OCI-LY7 (cell line): ENCODE measurements at regions not wholly inside any gene's neighbourhood (a gene's known extent, or its start where the extent isn't known, plus 50 kb on each side); places are given as distances from the start of the nearest gene placed in this dataset.

Experiments used
- EZH2phosphoT487 ChIP-seq: fragments of 200-600 bp; sonication (generic); IDR thresholded peaks from 2 replicates; pipeline ENCODE4 v1.6.1; 2018; ENCODE audit warnings: low read depth, borderline replicate concordance, mild to moderate bottlenecking, mixed run types, antibody characterized with exemption, low read length, moderate library complexity, mixed read lengths
- TF ChIP-seq, protein P1 (sequence below): fragments of 200-600 bp; sonication (generic); conservative IDR thresholded peaks from 2 replicates; pipeline ENCODE4 v1.5.1; 2014; ENCODE audit warnings: mild to moderate bottlenecking, antibody characterized with exemption, low read length, moderate library complexity, mixed read lengths

DNA sequence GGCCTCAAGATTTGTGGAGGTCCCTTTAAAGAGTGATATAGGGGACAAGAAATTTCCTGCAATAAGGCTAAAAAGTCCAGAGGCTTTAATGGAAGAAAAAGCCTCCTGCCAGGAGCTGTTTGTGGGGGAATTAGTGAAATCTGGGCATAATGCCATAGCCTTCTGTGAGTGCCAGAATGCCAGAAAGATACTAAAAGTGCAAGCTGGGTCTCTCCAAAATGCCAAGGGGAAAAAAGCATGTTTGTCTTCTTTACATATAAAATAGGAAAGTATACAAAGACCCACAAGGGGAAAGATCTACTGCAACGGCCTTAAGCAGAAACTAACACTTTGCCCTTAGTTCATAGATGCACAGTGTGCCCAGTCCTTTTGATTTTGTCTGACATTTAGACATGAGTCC, 647.7 kb upstream of the ZNF804A start:
- TF ChIP-seq, protein P1, sequence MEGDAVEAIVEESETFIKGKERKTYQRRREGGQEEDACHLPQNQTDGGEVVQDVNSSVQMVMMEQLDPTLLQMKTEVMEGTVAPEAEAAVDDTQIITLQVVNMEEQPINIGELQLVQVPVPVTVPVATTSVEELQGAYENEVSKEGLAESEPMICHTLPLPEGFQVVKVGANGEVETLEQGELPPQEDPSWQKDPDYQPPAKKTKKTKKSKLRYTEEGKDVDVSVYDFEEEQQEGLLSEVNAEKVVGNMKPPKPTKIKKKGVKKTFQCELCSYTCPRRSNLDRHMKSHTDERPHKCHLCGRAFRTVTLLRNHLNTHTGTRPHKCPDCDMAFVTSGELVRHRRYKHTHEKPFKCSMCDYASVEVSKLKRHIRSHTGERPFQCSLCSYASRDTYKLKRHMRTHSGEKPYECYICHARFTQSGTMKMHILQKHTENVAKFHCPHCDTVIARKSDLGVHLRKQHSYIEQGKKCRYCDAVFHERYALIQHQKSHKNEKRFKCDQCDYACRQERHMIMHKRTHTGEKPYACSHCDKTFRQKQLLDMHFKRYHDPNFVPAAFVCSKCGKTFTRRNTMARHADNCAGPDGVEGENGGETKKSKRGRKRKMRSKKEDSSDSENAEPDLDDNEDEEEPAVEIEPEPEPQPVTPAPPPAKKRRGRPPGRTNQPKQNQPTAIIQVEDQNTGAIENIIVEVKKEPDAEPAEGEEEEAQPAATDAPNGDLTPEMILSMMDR = no peak
- TF ChIP-seq EZH2phosphoT487 = no peak
